ENCODE measurements at regions not wholly inside any gene's neighbourhood (a gene's known extent, or its start where the extent isn't known, plus 50 kb on each side); places are given as distances from the start of the nearest gene placed in this dataset.

DNA sequence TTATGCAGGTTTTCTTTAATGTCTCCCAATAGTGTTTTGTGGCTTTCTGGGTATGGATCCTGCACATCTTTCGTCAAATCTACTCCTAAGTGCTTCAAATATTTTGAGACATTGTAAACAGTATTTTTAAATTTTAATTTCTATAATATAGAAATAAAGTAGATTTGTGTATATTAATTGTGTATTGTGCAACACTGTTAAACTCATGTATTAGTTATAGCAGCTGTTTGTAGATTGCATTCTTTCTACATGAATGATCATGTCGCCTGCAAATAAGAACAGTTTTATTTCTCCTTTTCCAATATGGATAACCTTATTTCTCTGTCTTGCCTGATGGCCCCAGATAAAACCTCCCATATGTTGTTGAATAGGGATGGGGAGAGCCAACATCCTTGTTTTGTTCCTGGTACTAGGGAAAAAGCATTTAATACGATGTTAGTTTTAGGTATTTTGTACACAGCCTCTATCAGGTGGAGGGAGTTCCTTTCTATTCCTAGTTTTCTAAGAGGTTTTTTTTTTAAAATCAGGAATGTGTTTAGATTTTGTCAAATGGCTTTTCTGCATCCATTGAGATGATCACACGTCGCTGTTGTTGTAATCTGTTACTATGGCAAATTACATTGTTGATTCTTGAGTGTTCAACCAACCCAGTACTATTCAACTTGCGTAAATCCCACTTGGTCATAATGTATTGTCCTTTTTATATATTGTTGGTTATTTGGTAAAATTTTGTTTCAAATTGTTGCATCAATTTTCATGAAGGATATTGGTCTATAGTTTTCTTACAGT is 71.1 kb upstream of the DGKG start:
- Mint-ChIP-seq H3K4me1 (peaks cover 0 to 1% of the 10 kb centered on the region in 2 experiments; a peak in 3 of 4 replicates), H3K9me3 (peaks cover 2 to 10% of the 10 kb centered on the region in 2 experiments; a peak in 3 of 5 replicates), H3K27ac (no peak overlapping the region), H3K27me3 (ENCODE audit: low read depth) (peaks cover 3% of the 10 kb centered on the region; the same call in 1 of the 2 replicates), H3K4me3 (no peak overlapping the region), H3K36me3 (ENCODE audit: insufficient read depth in 1 of 3, low read depth in 3 of 3) (no peaks in the 10 kb centered on the region; a peak in 1 of 7 replicates)
- Histone ChIP-seq H3K4me1 (ENCODE audit: insufficient read depth, low read length) (no peaks in the 10 kb centered on the region), H4K8ac (replicated peaks; ENCODE audit: insufficient read length, low read depth, low read length) (no peak overlapping the region), H3K79me2 (ENCODE audit: insufficient read depth, low read length) (no peaks in the 10 kb centered on the region), H3K9me3 (ENCODE audit: control insufficient read depth, low read depth, low read length) (no peaks in the 10 kb centered on the region), H2BK12ac (ENCODE audit: insufficient read length, low read depth, low read length) (no peak overlapping the region), H3K27me3 (ENCODE audit: insufficient read depth, low read length) (no peaks in the 10 kb centered on the region), H2AFZ (ENCODE audit: low read length) (no peak overlapping the region), H2AK5ac (ENCODE audit: insufficient read length, low read length) (no peak overlapping the region), H3K56ac (ENCODE audit: insufficient read length, low read depth, low read length) (no peak overlapping the region), H3K9ac (ENCODE audit: extremely low read depth, insufficient read length, low read length) (no peak overlapping the region), H3K18ac (ENCODE audit: insufficient read length, low read depth, low read length) (no peak overlapping the region), H2BK15ac (ENCODE audit: low read depth, low read length) (no peak overlapping the region), H3K4ac (ENCODE audit: low read depth, low read length) (no peak overlapping the region), H4K91ac (ENCODE audit: insufficient read length, low read depth, low read length) (no peak overlapping the region), H2BK120ac (ENCODE audit: low read depth, low read length, poor library complexity, severe bottlenecking) (no peak overlapping the region), H4K5ac (ENCODE audit: insufficient read length, low read depth, low read length) (no peak overlapping the region), H2BK5ac (ENCODE audit: insufficient read length, low read length) (no peak overlapping the region), H2BK20ac (ENCODE audit: low read depth, low read length, poor library complexity, severe bottlenecking) (no peak overlapping the region), H3T11ph (ENCODE audit: low read length) (no peak overlapping the region), H3K27ac (ENCODE audit: insufficient read length, low read depth, low read length) (no peak overlapping the region), H3K14ac (ENCODE audit: insufficient read depth, low read length) (no peak overlapping the region), H3K4me2 (ENCODE audit: insufficient read depth, insufficient read length, low read length) (no peak overlapping the region), H3K23me2 (ENCODE audit: insufficient read length, low read depth, low read length, poor library complexity, severe bottlenecking) (no peaks in the 10 kb centered on the region), H3K23ac (ENCODE audit: insufficient read length, low read depth, low read length) (no peak overlapping the region), H4K20me1 (ENCODE audit: control insufficient read depth, insufficient read depth, insufficient read length) (no peaks in the 10 kb centered on the region), H3K79me1 (ENCODE audit: insufficient read depth, low read depth, low read length, poor library complexity, severe bottlenecking) (no peaks in the 10 kb centered on the region)
- no peak for DNase-seq
- TF ChIP-seq, protein P1, sequence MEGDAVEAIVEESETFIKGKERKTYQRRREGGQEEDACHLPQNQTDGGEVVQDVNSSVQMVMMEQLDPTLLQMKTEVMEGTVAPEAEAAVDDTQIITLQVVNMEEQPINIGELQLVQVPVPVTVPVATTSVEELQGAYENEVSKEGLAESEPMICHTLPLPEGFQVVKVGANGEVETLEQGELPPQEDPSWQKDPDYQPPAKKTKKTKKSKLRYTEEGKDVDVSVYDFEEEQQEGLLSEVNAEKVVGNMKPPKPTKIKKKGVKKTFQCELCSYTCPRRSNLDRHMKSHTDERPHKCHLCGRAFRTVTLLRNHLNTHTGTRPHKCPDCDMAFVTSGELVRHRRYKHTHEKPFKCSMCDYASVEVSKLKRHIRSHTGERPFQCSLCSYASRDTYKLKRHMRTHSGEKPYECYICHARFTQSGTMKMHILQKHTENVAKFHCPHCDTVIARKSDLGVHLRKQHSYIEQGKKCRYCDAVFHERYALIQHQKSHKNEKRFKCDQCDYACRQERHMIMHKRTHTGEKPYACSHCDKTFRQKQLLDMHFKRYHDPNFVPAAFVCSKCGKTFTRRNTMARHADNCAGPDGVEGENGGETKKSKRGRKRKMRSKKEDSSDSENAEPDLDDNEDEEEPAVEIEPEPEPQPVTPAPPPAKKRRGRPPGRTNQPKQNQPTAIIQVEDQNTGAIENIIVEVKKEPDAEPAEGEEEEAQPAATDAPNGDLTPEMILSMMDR (conservative IDR thresholded peaks at IDR 0.05) = no peak
- no CpG with 5 or more reads among the region's 6 CpGs for WGBS (ENCODE audit: extremely low coverage, insufficient read length, low lambda C conversion rate)

Data from H9 (cell line).